GM23338 (cell line): ENCODE measurements at regions not wholly inside any gene's neighbourhood (a gene's known extent, or its start where the extent isn't known, plus 50 kb on each side); places are given as distances from the start of the nearest gene placed in this dataset.
"Not testable (repeated sequence)": the region's sequence is repeated elsewhere in the genome, so short reads cannot be mapped to it uniquely, and the experiment has no call there.

Source experiments
- ATAC-seq: fragments of 200-7000 bp; cut with Tn5 transposase; 3 replicates; pipeline ENCODE4 v1.9.1; 2020
- DNase-seq: peaks from one replicate; pipeline ENCODE4 v3.0.0-alpha.2; 2015; ENCODE audit warnings: low spot score
- H2AFZ ChIP-seq: fragments of 200-600 bp; sonication (generic); 2 replicates; pipeline ENCODE4 v1.8.0; 2016; ENCODE audit warnings: antibody characterized with exemption, mild to moderate bottlenecking, moderate library complexity
- H3F3A ChIP-seq: fragments of 200-600 bp; sonication (generic); replicated peaks from 2 replicates; pipeline ENCODE4 v1.8.0; 2017; ENCODE audit warnings: antibody characterized with exemption, mixed run types, low read depth
- H3K27ac ChIP-seq: fragments of 200-600 bp; sonication (generic); 2 replicates; pipeline ENCODE4 v1.6.1; 2016; ENCODE audit warnings: low read depth
- H3K27me3 ChIP-seq: fragments of 200-600 bp; sonication (generic); 2 replicates; pipeline ENCODE4 v1.8.0; 2016; ENCODE audit warnings: mild to moderate bottlenecking, mixed run types, moderate library complexity; ENCODE audit not compliant: insufficient read depth
- H3K36me3 ChIP-seq: fragments of 200-600 bp; sonication (generic); 2 replicates; pipeline ENCODE4 v1.8.0; 2016; ENCODE audit warnings: mild to moderate bottlenecking; ENCODE audit not compliant: insufficient read depth
- H3K4me1 ChIP-seq: fragments of 200-600 bp; sonication (generic); 2 replicates; pipeline ENCODE4 v1.8.0; 2016; ENCODE audit warnings: mild to moderate bottlenecking, moderate library complexity; ENCODE audit not compliant: insufficient read depth
- H3K4me2 ChIP-seq: fragments of 200-600 bp; sonication (generic); 2 replicates; pipeline ENCODE4 v1.7.1; 2017; ENCODE audit warnings: mixed run types
- H3K4me3 ChIP-seq: fragments of 200-600 bp; sonication (generic); 2 replicates; pipeline ENCODE4 v1.6.1; 2016; ENCODE audit warnings: mixed run types
- H3K79me2 ChIP-seq: fragments of 200-600 bp; sonication (generic); replicated peaks from 2 replicates; pipeline ENCODE4 v1.8.0; 2017; ENCODE audit warnings: mild to moderate bottlenecking; ENCODE audit not compliant: insufficient read depth
- H3K9me2 ChIP-seq: fragments of 200-600 bp; sonication (generic); 2 replicates; pipeline ENCODE4 v1.8.0; 2017; ENCODE audit not compliant: insufficient read depth
- H4K20me1 ChIP-seq: fragments of 200-600 bp; sonication (generic); replicated peaks from 2 replicates; pipeline ENCODE4 v1.8.0; 2017; ENCODE audit warnings: mild to moderate bottlenecking; ENCODE audit not compliant: insufficient read depth
- H3K27ac Mint-ChIP-seq: 2 replicates; pipeline ENCODE4 v1.8.0; 2020; ENCODE audit warnings: inconsistent platforms, mild to moderate bottlenecking, moderate library complexity, mixed read lengths
- H3K27me3 Mint-ChIP-seq: 3 replicates; pipeline ENCODE4 v1.8.0; 2022; ENCODE audit warnings: low read depth, mild to moderate bottlenecking, moderate library complexity, mixed read lengths, inconsistent platforms; ENCODE audit not compliant: insufficient read depth, poor library complexity
- H3K36me3 Mint-ChIP-seq: 3 replicates; pipeline ENCODE4 v1.8.0; 2021; ENCODE audit warnings: low read depth, mild to moderate bottlenecking, inconsistent platforms, moderate library complexity, mixed read lengths
- H3K4me1 Mint-ChIP-seq: 3 replicates; pipeline ENCODE4 v1.8.0; 2020; ENCODE audit warnings: mild to moderate bottlenecking, inconsistent platforms, mixed read lengths
- H3K4me3 Mint-ChIP-seq: 3 replicates; pipeline ENCODE4 v1.8.0; 2021; ENCODE audit warnings: moderate library complexity, mild to moderate bottlenecking, inconsistent platforms, mixed read lengths
- H3K9me3 Mint-ChIP-seq: 3 replicates; pipeline ENCODE4 v1.8.0; 2020; ENCODE audit warnings: moderate library complexity, mild to moderate bottlenecking, inconsistent platforms, mixed read lengths
- EZH2phosphoT487 ChIP-seq: fragments of 200-600 bp; sonication (generic); IDR thresholded peaks from one replicate; pipeline ENCODE4 v1.8.1; 2018; ENCODE audit warnings: antibody characterized with exemption; ENCODE audit not compliant: unreplicated experiment
- JUNB ChIP-seq: IDR thresholded peaks from one replicate; pipeline ENCODE4 v1.6.1; 2016; ENCODE audit warnings: antibody characterized with exemption; ENCODE audit not compliant: unreplicated experiment
- NANOG ChIP-seq: IDR thresholded peaks from 2 replicates; pipeline ENCODE4 v1.6.1; 2016; ENCODE audit warnings: antibody characterized with exemption, borderline replicate concordance
- STAT1 ChIP-seq: IDR thresholded peaks from one replicate; pipeline ENCODE4 v1.6.1; 2016; ENCODE audit warnings: antibody characterized with exemption; ENCODE audit not compliant: unreplicated experiment
- ZNF114 ChIP-seq: fragments of 250-450 bp; sonication (Bioruptor Pico); IDR thresholded peaks from 2 replicates; pipeline ENCODE4 v1.5.0; 2020; ENCODE audit warnings: mild to moderate bottlenecking, moderate library complexity
- ZNF331 ChIP-seq: fragments of 250-450 bp; sonication (Bioruptor Pico); IDR thresholded peaks from 2 replicates; pipeline ENCODE4 v1.5.0; 2020; ENCODE audit warnings: low read depth, mild to moderate bottlenecking, moderate library complexity
- TF ChIP-seq, protein P1 (sequence below): fragments of 250-450 bp; sonication (Bioruptor Pico); IDR thresholded peaks from 2 replicates; pipeline ENCODE4 v1.5.0; 2020; ENCODE audit warnings: mild to moderate bottlenecking, moderate library complexity
- TF ChIP-seq, protein P2 (sequence below), 2 experiments: fragments of 200-600 bp in 1 of 2; sonication (generic) in 1 of 2; conservative IDR thresholded peaks; 2 replicates each; pipeline versions ENCODE4 v1.5.1 to v1.6.1; 2016 to 2017; ENCODE audit warnings: antibody characterized with exemption in 2 of 2, low read depth in 2 of 2, mild to moderate bottlenecking in 2 of 2, moderate library complexity in 1 of 2
- TF ChIP-seq, protein P3 (sequence below): IDR thresholded peaks from 2 replicates; pipeline ENCODE4 v1.6.1; 2016; ENCODE audit warnings: antibody characterized with exemption

DNA sequence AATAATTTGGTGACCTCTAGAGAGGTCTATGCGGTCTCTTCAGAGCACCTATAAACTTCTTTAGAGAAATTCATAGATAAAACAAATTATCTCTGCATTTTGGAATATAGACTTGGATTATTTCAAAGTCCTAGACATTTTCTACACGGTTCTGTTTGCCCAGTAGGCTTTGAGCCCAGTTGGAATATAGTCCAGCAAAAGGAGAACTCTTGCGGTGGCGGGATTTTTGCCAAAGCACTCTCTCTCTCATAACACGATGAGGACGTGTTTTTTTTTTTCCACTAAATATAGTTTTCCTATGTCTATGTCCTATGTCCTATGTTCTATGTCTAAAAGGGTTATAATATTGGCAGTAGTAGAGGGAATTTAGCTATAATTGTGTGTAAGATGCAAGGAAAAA lies 164.9 kb upstream of the AGR3 start:
- Histone ChIP-seq H4K20me1 (no peaks in the 10 kb centered on the region), H3K4me2 (no peak overlapping the region), H3K36me3 (no peaks in the 10 kb centered on the region), H3K27me3 (no peaks in the 10 kb centered on the region), H3K79me2 (no peaks in the 10 kb centered on the region), H3K9me2 (peaks cover 2% of the 10 kb centered on the region; the same call in 1 of the 2 replicates), H3K27ac (no peak overlapping the region), H3K4me3 (no peak overlapping the region), H3F3A (no peaks in the 10 kb centered on the region), H3K4me1 (no peaks in the 10 kb centered on the region; the same call in 1 of the 2 replicates), H2AFZ (no peak overlapping the region)
- H3K4me1 Mint-ChIP-seq: no peaks in the 10 kb centered on the region; the same call in 2 of the 3 replicates
- no peak overlapping the region for H3K4me3 Mint-ChIP-seq
- no peaks in the 10 kb centered on the region for H3K36me3 Mint-ChIP-seq
- no peak for DNase-seq
- H3K9me3 Mint-ChIP-seq: peaks cover under 1% of the 10 kb centered on the region; the same call in 1 of the 3 replicates
- no peak overlapping the region for H3K27ac Mint-ChIP-seq
- TF ChIP-seq JUNB (no peak), EZH2phosphoT487 (no peak)
- no peak for ATAC-seq
- peaks cover 2% of the 10 kb centered on the region for H3K27me3 Mint-ChIP-seq

DNA sequence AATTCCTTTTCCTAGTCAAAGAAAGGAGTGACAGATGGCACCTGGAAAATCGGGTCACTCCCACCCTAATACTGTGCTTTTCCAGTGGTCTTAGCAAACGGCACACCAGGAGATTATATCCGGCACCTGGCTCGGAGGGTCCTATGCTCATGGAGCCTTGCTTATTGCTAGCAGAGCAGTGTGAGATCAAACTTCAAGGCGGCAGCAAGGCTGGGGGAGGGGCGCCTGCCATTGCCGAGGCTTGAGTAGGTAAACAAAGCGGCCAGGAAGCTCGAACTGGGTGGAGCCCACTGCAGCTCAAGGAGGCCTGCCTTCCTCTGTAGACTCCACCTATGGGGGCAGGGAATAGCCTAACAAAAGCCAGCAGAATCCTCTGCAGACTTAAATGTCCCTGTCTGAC lies 171.4 kb upstream of the AGR3 start:
- not testable (repeated sequence) for H3K27ac Mint-ChIP-seq, H3K27me3 Mint-ChIP-seq, H3K4me3 Mint-ChIP-seq, H3F3A ChIP-seq, H3K4me3 ChIP-seq, ATAC-seq, H3K4me2 ChIP-seq, H3K4me1 ChIP-seq, H3K79me2 ChIP-seq, H2AFZ ChIP-seq, H3K4me1 Mint-ChIP-seq, DNase-seq, H3K27ac ChIP-seq, H3K36me3 ChIP-seq, H3K27me3 ChIP-seq, H4K20me1 ChIP-seq, H3K9me2 ChIP-seq
- H3K9me3 Mint-ChIP-seq: peaks cover 20% of the 10 kb centered on the region
- H3K36me3 Mint-ChIP-seq: peaks cover 19% of the 10 kb centered on the region

DNA sequence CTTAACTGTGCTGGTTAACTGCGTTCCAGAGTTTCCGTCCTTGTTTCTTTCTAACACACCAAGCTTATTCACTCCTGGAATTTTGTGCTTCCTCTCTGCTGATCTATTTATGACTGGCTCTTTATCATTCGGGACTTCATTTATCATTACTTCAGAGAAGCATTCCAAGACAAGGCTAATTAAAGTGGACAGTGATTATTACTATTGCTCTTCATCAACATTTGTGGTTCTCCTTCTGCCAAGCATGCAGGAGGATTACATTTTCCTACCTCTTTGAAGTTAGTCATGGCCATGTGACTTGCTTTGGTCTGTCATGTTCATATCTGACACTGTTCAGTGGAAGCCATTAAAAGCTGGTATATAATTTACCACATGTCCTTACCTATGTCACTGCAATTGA lies 172.4 kb upstream of the AGR3 start:
- no peak overlapping the region for H3K4me3 ChIP-seq
- no peaks in the 10 kb centered on the region for H4K20me1 ChIP-seq
- Mint-ChIP-seq H3K4me1 (no peaks in the 10 kb centered on the region), H3K36me3 (peaks cover 19% of the 10 kb centered on the region), H3K9me3 (peaks cover 20% of the 10 kb centered on the region), H3K27me3 (no peaks in the 10 kb centered on the region), H3K4me3 (no peak overlapping the region), H3K27ac (no peak overlapping the region)
- no peak overlapping the region for H3K27ac ChIP-seq
- H3F3A ChIP-seq: no peaks in the 10 kb centered on the region
- H3K9me2 ChIP-seq: no peaks in the 10 kb centered on the region
- H2AFZ ChIP-seq: no peak overlapping the region
- DNase-seq: no peak
- no peaks in the 10 kb centered on the region for H3K27me3 ChIP-seq
- H3K4me1 ChIP-seq: no peaks in the 10 kb centered on the region
- H3K4me2 ChIP-seq: no peak overlapping the region
- no peaks in the 10 kb centered on the region for H3K36me3 ChIP-seq
- ATAC-seq: no peak
- no peaks in the 10 kb centered on the region for H3K79me2 ChIP-seq
- no peak for TF ChIP-seq EZH2phosphoT487
- TF ChIP-seq ZNF331 (CRISPR knock-in tag): no peak
- TF ChIP-seq, protein P1, sequence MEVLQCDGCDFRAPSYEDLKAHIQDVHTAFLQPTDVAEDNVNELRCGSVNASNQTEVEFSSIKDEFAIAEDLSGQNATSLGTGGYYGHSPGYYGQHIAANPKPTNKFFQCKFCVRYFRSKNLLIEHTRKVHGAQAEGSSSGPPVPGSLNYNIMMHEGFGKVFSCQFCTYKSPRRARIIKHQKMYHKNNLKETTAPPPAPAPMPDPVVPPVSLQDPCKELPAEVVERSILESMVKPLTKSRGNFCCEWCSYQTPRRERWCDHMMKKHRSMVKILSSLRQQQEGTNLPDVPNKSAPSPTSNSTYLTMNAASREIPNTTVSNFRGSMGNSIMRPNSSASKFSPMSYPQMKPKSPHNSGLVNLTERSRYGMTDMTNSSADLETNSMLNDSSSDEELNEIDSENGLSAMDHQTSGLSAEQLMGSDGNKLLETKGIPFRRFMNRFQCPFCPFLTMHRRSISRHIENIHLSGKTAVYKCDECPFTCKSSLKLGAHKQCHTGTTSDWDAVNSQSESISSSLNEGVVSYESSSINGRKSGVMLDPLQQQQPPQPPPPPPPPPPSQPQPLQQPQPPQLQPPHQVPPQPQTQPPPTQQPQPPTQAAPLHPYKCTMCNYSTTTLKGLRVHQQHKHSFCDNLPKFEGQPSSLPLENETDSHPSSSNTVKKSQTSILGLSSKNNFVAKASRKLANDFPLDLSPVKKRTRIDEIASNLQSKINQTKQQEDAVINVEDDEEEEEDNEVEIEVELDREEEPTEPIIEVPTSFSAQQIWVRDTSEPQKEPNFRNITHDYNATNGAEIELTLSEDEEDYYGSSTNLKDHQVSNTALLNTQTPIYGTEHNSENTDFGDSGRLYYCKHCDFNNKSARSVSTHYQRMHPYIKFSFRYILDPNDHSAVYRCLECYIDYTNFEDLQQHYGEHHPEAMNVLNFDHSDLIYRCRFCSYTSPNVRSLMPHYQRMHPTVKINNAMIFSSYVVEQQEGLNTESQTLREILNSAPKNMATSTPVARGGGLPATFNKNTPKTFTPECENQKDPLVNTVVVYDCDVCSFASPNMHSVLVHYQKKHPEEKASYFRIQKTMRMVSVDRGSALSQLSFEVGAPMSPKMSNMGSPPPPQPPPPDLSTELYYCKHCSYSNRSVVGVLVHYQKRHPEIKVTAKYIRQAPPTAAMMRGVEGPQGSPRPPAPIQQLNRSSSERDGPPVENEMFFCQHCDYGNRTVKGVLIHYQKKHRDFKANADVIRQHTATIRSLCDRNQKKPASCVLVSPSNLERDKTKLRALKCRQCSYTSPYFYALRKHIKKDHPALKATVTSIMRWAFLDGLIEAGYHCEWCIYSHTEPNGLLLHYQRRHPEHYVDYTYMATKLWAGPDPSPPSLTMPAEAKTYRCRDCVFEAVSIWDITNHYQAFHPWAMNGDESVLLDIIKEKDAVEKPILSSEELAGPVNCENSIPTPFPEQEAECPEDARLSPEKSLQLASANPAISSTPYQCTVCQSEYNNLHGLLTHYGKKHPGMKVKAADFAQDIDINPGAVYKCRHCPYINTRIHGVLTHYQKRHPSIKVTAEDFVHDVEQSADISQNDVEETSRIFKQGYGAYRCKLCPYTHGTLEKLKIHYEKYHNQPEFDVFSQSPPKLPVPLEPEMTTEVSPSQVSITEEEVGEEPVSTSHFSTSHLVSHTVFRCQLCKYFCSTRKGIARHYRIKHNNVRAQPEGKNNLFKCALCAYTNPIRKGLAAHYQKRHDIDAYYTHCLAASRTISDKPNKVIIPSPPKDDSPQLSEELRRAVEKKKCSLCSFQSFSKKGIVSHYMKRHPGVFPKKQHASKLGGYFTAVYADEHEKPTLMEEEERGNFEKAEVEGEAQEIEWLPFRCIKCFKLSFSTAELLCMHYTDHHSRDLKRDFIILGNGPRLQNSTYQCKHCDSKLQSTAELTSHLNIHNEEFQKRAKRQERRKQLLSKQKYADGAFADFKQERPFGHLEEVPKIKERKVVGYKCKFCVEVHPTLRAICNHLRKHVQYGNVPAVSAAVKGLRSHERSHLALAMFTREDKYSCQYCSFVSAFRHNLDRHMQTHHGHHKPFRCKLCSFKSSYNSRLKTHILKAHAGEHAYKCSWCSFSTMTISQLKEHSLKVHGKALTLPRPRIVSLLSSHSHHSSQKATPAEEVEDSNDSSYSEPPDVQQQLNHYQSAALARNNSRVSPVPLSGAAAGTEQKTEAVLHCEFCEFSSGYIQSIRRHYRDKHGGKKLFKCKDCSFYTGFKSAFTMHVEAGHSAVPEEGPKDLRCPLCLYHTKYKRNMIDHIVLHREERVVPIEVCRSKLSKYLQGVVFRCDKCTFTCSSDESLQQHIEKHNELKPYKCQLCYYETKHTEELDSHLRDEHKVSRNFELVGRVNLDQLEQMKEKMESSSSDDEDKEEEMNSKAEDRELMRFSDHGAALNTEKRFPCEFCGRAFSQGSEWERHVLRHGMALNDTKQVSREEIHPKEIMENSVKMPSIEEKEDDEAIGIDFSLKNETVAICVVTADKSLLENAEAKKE (CRISPR knock-in tag): no peak
- no peak for TF ChIP-seq NANOG
- TF ChIP-seq, protein P2, sequence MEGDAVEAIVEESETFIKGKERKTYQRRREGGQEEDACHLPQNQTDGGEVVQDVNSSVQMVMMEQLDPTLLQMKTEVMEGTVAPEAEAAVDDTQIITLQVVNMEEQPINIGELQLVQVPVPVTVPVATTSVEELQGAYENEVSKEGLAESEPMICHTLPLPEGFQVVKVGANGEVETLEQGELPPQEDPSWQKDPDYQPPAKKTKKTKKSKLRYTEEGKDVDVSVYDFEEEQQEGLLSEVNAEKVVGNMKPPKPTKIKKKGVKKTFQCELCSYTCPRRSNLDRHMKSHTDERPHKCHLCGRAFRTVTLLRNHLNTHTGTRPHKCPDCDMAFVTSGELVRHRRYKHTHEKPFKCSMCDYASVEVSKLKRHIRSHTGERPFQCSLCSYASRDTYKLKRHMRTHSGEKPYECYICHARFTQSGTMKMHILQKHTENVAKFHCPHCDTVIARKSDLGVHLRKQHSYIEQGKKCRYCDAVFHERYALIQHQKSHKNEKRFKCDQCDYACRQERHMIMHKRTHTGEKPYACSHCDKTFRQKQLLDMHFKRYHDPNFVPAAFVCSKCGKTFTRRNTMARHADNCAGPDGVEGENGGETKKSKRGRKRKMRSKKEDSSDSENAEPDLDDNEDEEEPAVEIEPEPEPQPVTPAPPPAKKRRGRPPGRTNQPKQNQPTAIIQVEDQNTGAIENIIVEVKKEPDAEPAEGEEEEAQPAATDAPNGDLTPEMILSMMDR (conservative IDR thresholded peaks at IDR 0.05; ENCODE audit: low read depth in 2 of 2): no peak
- no peak for TF ChIP-seq ZNF114 (CRISPR knock-in tag)
- TF ChIP-seq, protein P3, sequence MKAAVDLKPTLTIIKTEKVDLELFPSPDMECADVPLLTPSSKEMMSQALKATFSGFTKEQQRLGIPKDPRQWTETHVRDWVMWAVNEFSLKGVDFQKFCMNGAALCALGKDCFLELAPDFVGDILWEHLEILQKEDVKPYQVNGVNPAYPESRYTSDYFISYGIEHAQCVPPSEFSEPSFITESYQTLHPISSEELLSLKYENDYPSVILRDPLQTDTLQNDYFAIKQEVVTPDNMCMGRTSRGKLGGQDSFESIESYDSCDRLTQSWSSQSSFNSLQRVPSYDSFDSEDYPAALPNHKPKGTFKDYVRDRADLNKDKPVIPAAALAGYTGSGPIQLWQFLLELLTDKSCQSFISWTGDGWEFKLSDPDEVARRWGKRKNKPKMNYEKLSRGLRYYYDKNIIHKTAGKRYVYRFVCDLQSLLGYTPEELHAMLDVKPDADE: no peak
- no peak for TF ChIP-seq STAT1
